MM.1S (cell line): ENCODE measurements at regions not wholly inside any gene's neighbourhood (a gene's known extent, or its start where the extent isn't known, plus 50 kb on each side); places are given as distances from the start of the nearest gene placed in this dataset.

Source experiments
- CTCF ChIP-seq: fragments of 300-600 bp; sonication (generic); IDR thresholded peaks from 2 replicates; pipeline ENCODE4 v1.5.1; 2016; ENCODE audit warnings: antibody characterized with exemption, low read length, mixed read lengths
- EZH2 ChIP-seq: fragments of 300-600 bp; sonication (generic); optimal IDR thresholded peaks from 2 replicates; pipeline ENCODE3; 2017; ENCODE audit warnings: low read depth, mild to moderate bottlenecking, antibody characterized with exemption, low read length, mixed read lengths

GRCh38 chr12:29891792-29892191 lies 108.0 kb upstream of the TMTC1 start:
- no peak for TF ChIP-seq CTCF
- no peak for TF ChIP-seq EZH2
